HCT116 (cell line): ENCODE measurements at regions not wholly inside any gene's neighbourhood (a gene's known extent, or its start where the extent isn't known, plus 50 kb on each side); places are given as distances from the start of the nearest gene placed in this dataset.

Experiments
- ATAC-seq: fragments of 200-7000 bp; cut with Tn5 transposase; 2 replicates; pipeline ENCODE4 v1.9.1; 2020; ENCODE audit warnings: mild to moderate bottlenecking, moderate library complexity
- BruUV-seq: library from RNA; stranded (reverse); fragments of 400-500 nt; replicated peaks from 2 replicates; lab custom pipeline; 2021; lab: Mats Ljungman, UMichigan
- CTCF ChIA-PET: fragments of 300-600 bp; sonication (Branson Sonifier 250); formaldehyde crosslinking; loops from one replicate; lab custom pipeline; 2021; ENCODE audit warnings: antibody characterized with exemption; lab: Charles Lee
- POLR2A ChIA-PET: fragments of 300-600, 350-600 bp; sonication (Branson Sonifier 250); formaldehyde crosslinking; loops from one replicate; lab custom pipeline; 2021; ENCODE audit warnings: antibody characterized with exemption; lab: Charles Lee
- RAD21 ChIA-PET, 2 experiments: fragments of 300-600 bp; sonication (Branson Sonifier 250); formaldehyde crosslinking; loops; one replicate each; lab custom pipeline; 2023; ENCODE audit warnings: low total read pairs in 2 of 2; ENCODE audit not compliant: uncharacterized antibody in 2 of 2, unreplicated experiment in 2 of 2, low non-redundant PET in 1 of 2; lab: Charles Lee
- DNase-seq: peaks from one replicate; pipeline ENCODE4 v3.0.0-alpha.2; 2010; ENCODE audit warnings: low read depth, low spot score
- H2AFZ ChIP-seq: fragments of 200-600 bp; shearing (Covaris generic), sonication (generic); 2 replicates; pipeline ENCODE4 v1.6.1; 2017; ENCODE audit warnings: low read depth, mixed run types, mixed read lengths, antibody characterized with exemption, low read length; ENCODE audit not compliant: poor library complexity, severe bottlenecking
- H3K27ac ChIP-seq: 2 replicates; pipeline ENCODE4 v1.5.1; 2012; ENCODE audit warnings: low read depth, low read length
- H3K27me3 ChIP-seq: fragments of 200-600 bp; sonication (generic); 2 replicates; pipeline ENCODE4 v1.6.1; 2016; ENCODE audit warnings: mixed run types, low read length, mixed read lengths; ENCODE audit not compliant: insufficient read depth
- H3K36me3 ChIP-seq, 2 experiments: fragments of 200-500 bp in 1 of 2; fragments of 200-600 bp in 1 of 2; sonication (Bioruptor generic) in 1 of 2; sonication (generic) in 1 of 2; 2 replicates each; pipeline versions ENCODE4 v1.5.1 to v1.6.1; 2014 to 2016; ENCODE audit warnings: low read length in 2 of 2, inconsistent platforms in 1 of 2, mixed read lengths in 1 of 2, mixed run types in 1 of 2; ENCODE audit not compliant: insufficient read depth in 2 of 2, control insufficient read depth in 1 of 2
- H3K4me1 ChIP-seq, 2 experiments: fragments of 200-600 bp in 1 of 2; sonication (generic) in 1 of 2; 2 replicates each; pipeline versions ENCODE4 v1.5.1 to v1.6.1; 2012 to 2017; ENCODE audit warnings: low read length in 2 of 2, inconsistent platforms in 1 of 2, mild to moderate bottlenecking in 1 of 2, mixed read lengths in 1 of 2, mixed run types in 1 of 2, moderate library complexity in 1 of 2; ENCODE audit not compliant: insufficient read depth in 2 of 2, control insufficient read depth in 1 of 2
- H3K4me2 ChIP-seq: fragments of 200-600 bp; sonication (generic); 2 replicates; pipeline ENCODE4 v1.6.1; 2017; ENCODE audit warnings: mixed run types, low read length, mixed read lengths
- H3K4me3 ChIP-seq, 2 experiments: fragments of 200-600 bp in 1 of 2; sonication (generic) in 1 of 2; replicated peaks in 1 of 2; 2 replicates each; pipeline ENCODE4 v1.5.1; 2011 to 2016; ENCODE audit warnings: low read length in 2 of 2, control low read depth in 1 of 2, low read depth in 1 of 2, mild to moderate bottlenecking in 1 of 2, mixed read lengths in 1 of 2, mixed run types in 1 of 2
- H3K79me2 ChIP-seq: fragments of 200-600 bp; sonication (generic); 2 replicates; pipeline ENCODE4 v1.6.1; 2017; ENCODE audit warnings: mild to moderate bottlenecking, mixed run types, low read length, moderate library complexity, mixed read lengths; ENCODE audit not compliant: insufficient read depth
- H3K9ac ChIP-seq: fragments of 200-600 bp; sonication (generic); 2 replicates; pipeline ENCODE4 v1.6.1; 2016; ENCODE audit warnings: low read length, mixed read lengths
- H3K9me2 ChIP-seq: fragments of 200-600 bp; sonication (generic), shearing (Covaris generic); 2 replicates; pipeline ENCODE4 v1.6.1; 2017; ENCODE audit warnings: mixed run types, mild to moderate bottlenecking, moderate library complexity; ENCODE audit not compliant: insufficient read depth
- H3K9me3 ChIP-seq, 2 experiments: fragments of 200-500 bp in 1 of 2; fragments of 200-600 bp in 1 of 2; sonication (Bioruptor generic) in 1 of 2; sonication (generic) in 1 of 2; 2 replicates each; pipeline ENCODE4 v1.6.1; 2014 to 2017; ENCODE audit warnings: low read length in 2 of 2, mixed read lengths in 2 of 2, inconsistent platforms in 1 of 2, low read depth in 1 of 2, mild to moderate bottlenecking in 1 of 2, mixed run types in 1 of 2, moderate library complexity in 1 of 2; ENCODE audit not compliant: control insufficient read depth in 1 of 2, insufficient read depth in 1 of 2
- H4K20me1 ChIP-seq: fragments of 200-600 bp; sonication (generic), shearing (Covaris generic); 2 replicates; pipeline ENCODE4 v1.6.1; 2017; ENCODE audit warnings: mixed run types, mild to moderate bottlenecking, moderate library complexity; ENCODE audit not compliant: insufficient read depth
- CBX3 ChIP-seq: IDR thresholded peaks from 2 replicates; pipeline ENCODE4 v1.6.1; 2012; ENCODE audit warnings: low read depth
- CEBPB ChIP-seq: IDR thresholded peaks from 2 replicates; pipeline ENCODE4 v1.6.1; 2012; ENCODE audit warnings: low read depth
- EGR1 ChIP-seq: IDR thresholded peaks from 2 replicates; pipeline ENCODE4 v1.6.1; 2012; ENCODE audit warnings: low read depth
- ELF1 ChIP-seq: IDR thresholded peaks from 2 replicates; pipeline ENCODE4 v1.6.1; 2012; ENCODE audit warnings: low read depth, borderline replicate concordance
- EZH2 ChIP-seq: fragments of 200-600 bp; sonication (generic); IDR thresholded peaks from 2 replicates; pipeline ENCODE4 v1.6.1; 2017; ENCODE audit warnings: antibody characterized with exemption, mixed run types
- EZH2phosphoT487 ChIP-seq: fragments of 200-600 bp; IDR thresholded peaks from 2 replicates; pipeline ENCODE4 v1.6.1; 2018; ENCODE audit warnings: antibody characterized with exemption, borderline replicate concordance
- FOSL1 ChIP-seq: IDR thresholded peaks from 2 replicates; pipeline ENCODE4 v1.6.1; 2012; ENCODE audit warnings: low read depth
- JUND ChIP-seq: IDR thresholded peaks from 2 replicates; pipeline ENCODE4 v1.6.1; 2012
- POLR2A ChIP-seq: IDR thresholded peaks from 2 replicates; pipeline ENCODE4 v1.7.0; 2011; ENCODE audit warnings: borderline replicate concordance; ENCODE audit not compliant: insufficient read depth, insufficient read length; ENCODE audit errors: extremely low read depth
- POLR2AphosphoS5 ChIP-seq: IDR thresholded peaks from 2 replicates; pipeline ENCODE4 v1.6.1; 2011; ENCODE audit warnings: mild to moderate bottlenecking, low read depth, low read length, moderate library complexity
- RAD21 ChIP-seq: IDR thresholded peaks from 2 replicates; pipeline ENCODE4 v1.6.1; 2012; ENCODE audit warnings: low read depth, mild to moderate bottlenecking
- SIN3A ChIP-seq: IDR thresholded peaks from 2 replicates; pipeline ENCODE4 v1.6.1; 2012; ENCODE audit warnings: low read depth
- SRF ChIP-seq: IDR thresholded peaks from 2 replicates; pipeline ENCODE4 v1.6.1; 2012; ENCODE audit warnings: low read depth
- YY1 ChIP-seq: IDR thresholded peaks from 2 replicates; pipeline ENCODE4 v1.6.1; 2011; ENCODE audit warnings: low read length, low read depth, moderate library complexity, mild to moderate bottlenecking; ENCODE audit not compliant: insufficient replicate concordance; ENCODE audit errors: extremely low read depth
- ZFX ChIP-seq: fragments of 450-650 bp; IDR thresholded peaks from 2 replicates; pipeline ENCODE4 v1.6.1; 2017
- ZNF274 ChIP-seq: fragments of 200-500 bp; sonication (Bioruptor generic); IDR thresholded peaks from 2 replicates; pipeline ENCODE4 v1.6.1; 2014; ENCODE audit warnings: mild to moderate bottlenecking, low read depth, low read length, inconsistent platforms
- intact Hi-C: fragments of 100-400 bp; cut with micrococcal nuclease; formaldehyde crosslinking; loops from 2 replicates; pipeline ENCODE4 v1.10.0; 2022
- TF ChIP-seq, protein P1 (sequence below): IDR thresholded peaks from 2 replicates; pipeline ENCODE4 v1.6.1; 2012
- TF ChIP-seq, protein P2 (sequence below): IDR thresholded peaks from 2 replicates; pipeline ENCODE4 v1.6.1; 2012
- TF ChIP-seq, protein P3 (sequence below), 3 experiments: fragments of 200-600 bp in 1 of 3; sonication (generic) in 1 of 3; IDR thresholded peaks in 2 of 3; conservative IDR thresholded peaks in 1 of 3; 2 replicates each; pipeline ENCODE4 v1.5.1; 2012 to 2017; ENCODE audit warnings: low read depth in 2 of 3, low read length in 2 of 3, antibody characterized with exemption in 1 of 3, borderline replicate concordance in 1 of 3, control low read depth in 1 of 3, mild to moderate bottlenecking in 1 of 3, mixed read lengths in 1 of 3, mixed run types in 1 of 3, moderate library complexity in 1 of 3; ENCODE audit not compliant: insufficient read depth in 1 of 3
- TF ChIP-seq, protein P4 (sequence below): IDR thresholded peaks from 2 replicates; pipeline ENCODE4 v1.6.1; 2012; ENCODE audit warnings: low read depth
- TF ChIP-seq, protein P5 (sequence below): IDR thresholded peaks from 2 replicates; pipeline ENCODE4 v1.6.1; 2011; ENCODE audit warnings: mild to moderate bottlenecking, low read length, moderate library complexity; ENCODE audit not compliant: insufficient replicate concordance; ENCODE audit errors: extremely low read depth

DNA sequence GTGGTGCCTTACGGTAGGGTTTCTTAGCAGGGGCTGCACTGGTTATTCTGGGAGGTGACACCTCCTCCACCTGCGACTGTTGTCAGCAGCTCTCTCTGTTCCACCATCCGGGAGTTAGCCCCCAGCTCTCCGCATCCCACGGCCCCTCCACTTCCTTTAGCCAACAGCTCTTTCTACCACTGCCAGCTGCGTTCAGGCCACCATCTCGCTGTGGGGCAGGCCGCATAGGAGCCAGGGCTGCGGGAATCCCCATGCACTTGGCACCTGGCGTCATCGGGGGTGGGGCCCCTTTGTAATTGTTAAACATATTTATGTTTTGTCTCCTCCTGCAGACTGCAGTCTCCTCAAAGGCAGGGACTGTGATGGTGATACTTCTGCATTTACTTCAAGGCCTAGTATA is 480.2 kb downstream of the SMARCA1 start (continued):
- TF ChIP-seq, protein P1, sequence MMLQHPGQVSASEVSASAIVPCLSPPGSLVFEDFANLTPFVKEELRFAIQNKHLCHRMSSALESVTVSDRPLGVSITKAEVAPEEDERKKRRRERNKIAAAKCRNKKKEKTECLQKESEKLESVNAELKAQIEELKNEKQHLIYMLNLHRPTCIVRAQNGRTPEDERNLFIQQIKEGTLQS = no peak

DNA sequence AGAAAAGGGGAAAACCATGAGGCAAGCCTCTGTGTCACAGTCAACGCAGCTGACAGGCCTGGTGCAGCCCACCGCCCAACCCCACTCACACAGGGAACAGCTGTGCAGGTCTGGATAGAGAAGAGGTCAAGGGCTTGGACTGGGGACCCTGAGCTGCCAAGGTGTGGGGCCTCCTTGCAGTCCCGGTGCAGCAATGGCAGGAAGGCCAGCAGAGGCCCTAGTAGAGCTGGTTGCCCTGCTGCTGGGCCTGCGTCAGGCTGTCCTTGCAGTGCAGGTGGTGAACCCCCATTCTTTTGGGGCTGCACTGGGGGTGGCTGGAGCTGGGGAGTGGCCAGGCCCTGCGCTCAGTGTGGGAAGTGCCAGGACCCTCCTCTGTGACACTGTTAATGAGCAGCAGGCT is 482.0 kb downstream of the SMARCA1 start:
- Histone ChIP-seq H3K27ac (no peak overlapping the region), H3K4me3 (no peak overlapping the region), H3K9me2 (no peaks in the 10 kb centered on the region), H3K27me3 (no peaks in the 10 kb centered on the region), H4K20me1 (no peaks in the 10 kb centered on the region), H3K4me2 (no peak overlapping the region), H3K79me2 (no peaks in the 10 kb centered on the region), H3K9ac (no peak overlapping the region), H2AFZ (no peak overlapping the region), H3K9me3 (no peaks in the 10 kb centered on the region), H3K4me1 (no peaks in the 10 kb centered on the region), H3K36me3 (no peaks in the 10 kb centered on the region)
- TF ChIP-seq EZH2 = no peak
- TF ChIP-seq JUND = no peak
- TF ChIP-seq EGR1 = no peak
- no peak for TF ChIP-seq EZH2phosphoT487
- TF ChIP-seq CBX3 = no peak
- TF ChIP-seq POLR2AphosphoS5 = no peak
- TF ChIP-seq ZNF274 = no peak
- TF ChIP-seq, protein P2, sequence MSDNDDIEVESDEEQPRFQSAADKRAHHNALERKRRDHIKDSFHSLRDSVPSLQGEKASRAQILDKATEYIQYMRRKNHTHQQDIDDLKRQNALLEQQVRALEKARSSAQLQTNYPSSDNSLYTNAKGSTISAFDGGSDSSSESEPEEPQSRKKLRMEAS = no peak
- TF ChIP-seq, protein P3, sequence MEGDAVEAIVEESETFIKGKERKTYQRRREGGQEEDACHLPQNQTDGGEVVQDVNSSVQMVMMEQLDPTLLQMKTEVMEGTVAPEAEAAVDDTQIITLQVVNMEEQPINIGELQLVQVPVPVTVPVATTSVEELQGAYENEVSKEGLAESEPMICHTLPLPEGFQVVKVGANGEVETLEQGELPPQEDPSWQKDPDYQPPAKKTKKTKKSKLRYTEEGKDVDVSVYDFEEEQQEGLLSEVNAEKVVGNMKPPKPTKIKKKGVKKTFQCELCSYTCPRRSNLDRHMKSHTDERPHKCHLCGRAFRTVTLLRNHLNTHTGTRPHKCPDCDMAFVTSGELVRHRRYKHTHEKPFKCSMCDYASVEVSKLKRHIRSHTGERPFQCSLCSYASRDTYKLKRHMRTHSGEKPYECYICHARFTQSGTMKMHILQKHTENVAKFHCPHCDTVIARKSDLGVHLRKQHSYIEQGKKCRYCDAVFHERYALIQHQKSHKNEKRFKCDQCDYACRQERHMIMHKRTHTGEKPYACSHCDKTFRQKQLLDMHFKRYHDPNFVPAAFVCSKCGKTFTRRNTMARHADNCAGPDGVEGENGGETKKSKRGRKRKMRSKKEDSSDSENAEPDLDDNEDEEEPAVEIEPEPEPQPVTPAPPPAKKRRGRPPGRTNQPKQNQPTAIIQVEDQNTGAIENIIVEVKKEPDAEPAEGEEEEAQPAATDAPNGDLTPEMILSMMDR (IDR thresholded peaks at IDR 0.05 in 2 of 3, conservative IDR thresholded peaks at IDR 0.05 in 1 of 3; ENCODE audit: borderline replicate concordance in 1 of 3, insufficient read depth in 1 of 3, low read depth in 2 of 3, low read length in 2 of 3) = no peak
- TF ChIP-seq SIN3A = no peak
- TF ChIP-seq RAD21 = no peak
- TF ChIP-seq, protein P4, sequence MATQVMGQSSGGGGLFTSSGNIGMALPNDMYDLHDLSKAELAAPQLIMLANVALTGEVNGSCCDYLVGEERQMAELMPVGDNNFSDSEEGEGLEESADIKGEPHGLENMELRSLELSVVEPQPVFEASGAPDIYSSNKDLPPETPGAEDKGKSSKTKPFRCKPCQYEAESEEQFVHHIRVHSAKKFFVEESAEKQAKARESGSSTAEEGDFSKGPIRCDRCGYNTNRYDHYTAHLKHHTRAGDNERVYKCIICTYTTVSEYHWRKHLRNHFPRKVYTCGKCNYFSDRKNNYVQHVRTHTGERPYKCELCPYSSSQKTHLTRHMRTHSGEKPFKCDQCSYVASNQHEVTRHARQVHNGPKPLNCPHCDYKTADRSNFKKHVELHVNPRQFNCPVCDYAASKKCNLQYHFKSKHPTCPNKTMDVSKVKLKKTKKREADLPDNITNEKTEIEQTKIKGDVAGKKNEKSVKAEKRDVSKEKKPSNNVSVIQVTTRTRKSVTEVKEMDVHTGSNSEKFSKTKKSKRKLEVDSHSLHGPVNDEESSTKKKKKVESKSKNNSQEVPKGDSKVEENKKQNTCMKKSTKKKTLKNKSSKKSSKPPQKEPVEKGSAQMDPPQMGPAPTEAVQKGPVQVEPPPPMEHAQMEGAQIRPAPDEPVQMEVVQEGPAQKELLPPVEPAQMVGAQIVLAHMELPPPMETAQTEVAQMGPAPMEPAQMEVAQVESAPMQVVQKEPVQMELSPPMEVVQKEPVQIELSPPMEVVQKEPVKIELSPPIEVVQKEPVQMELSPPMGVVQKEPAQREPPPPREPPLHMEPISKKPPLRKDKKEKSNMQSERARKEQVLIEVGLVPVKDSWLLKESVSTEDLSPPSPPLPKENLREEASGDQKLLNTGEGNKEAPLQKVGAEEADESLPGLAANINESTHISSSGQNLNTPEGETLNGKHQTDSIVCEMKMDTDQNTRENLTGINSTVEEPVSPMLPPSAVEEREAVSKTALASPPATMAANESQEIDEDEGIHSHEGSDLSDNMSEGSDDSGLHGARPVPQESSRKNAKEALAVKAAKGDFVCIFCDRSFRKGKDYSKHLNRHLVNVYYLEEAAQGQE = no peak
- TF ChIP-seq ELF1 = no peak
- TF ChIP-seq ZFX = no peak
- TF ChIP-seq SRF = no peak
- no peak for TF ChIP-seq CEBPB
- no peak for TF ChIP-seq POLR2A
- no peak for TF ChIP-seq YY1
- TF ChIP-seq, protein P5, sequence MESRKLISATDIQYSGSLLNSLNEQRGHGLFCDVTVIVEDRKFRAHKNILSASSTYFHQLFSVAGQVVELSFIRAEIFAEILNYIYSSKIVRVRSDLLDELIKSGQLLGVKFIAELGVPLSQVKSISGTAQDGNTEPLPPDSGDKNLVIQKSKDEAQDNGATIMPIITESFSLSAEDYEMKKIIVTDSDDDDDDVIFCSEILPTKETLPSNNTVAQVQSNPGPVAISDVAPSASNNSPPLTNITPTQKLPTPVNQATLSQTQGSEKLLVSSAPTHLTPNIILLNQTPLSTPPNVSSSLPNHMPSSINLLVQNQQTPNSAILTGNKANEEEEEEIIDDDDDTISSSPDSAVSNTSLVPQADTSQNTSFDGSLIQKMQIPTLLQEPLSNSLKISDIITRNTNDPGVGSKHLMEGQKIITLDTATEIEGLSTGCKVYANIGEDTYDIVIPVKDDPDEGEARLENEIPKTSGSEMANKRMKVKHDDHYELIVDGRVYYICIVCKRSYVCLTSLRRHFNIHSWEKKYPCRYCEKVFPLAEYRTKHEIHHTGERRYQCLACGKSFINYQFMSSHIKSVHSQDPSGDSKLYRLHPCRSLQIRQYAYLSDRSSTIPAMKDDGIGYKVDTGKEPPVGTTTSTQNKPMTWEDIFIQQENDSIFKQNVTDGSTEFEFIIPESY = no peak
- no peak for TF ChIP-seq FOSL1
- DNase-seq (no peak), ATAC-seq (no peak)
- RAD21 ChIA-PET = no interaction called here
- no TSS peak for BruUV-seq
- POLR2A ChIA-PET = no interaction called here
- intact Hi-C loops = no loop called here
- CTCF ChIA-PET = no interaction called here
